PC-3 (cell line): ENCODE measurements at regions not wholly inside any gene's neighbourhood (a gene's known extent, or its start where the extent isn't known, plus 50 kb on each side); places are given as distances from the start of the nearest gene placed in this dataset.

Source experiments
- ATAC-seq: fragments of 200-7000 bp; cut with Tn5 transposase; 2 replicates; pipeline ENCODE4 v1.9.1; 2020; ENCODE audit warnings: mild to moderate bottlenecking, moderate library complexity
- BruUV-seq: library from RNA; stranded (reverse); fragments of 400-500 nt; replicated peaks from 2 replicates; lab custom pipeline; 2021; lab: Mats Ljungman, UMichigan
- CTCF ChIA-PET: fragments of 300-600 bp; sonication (Branson Sonifier 250); formaldehyde crosslinking; loops from one replicate; lab custom pipeline; 2022; ENCODE audit warnings: antibody characterized with exemption; lab: Charles Lee
- POLR2A ChIA-PET: fragments of 300-600 bp; sonication (Branson Sonifier 250); formaldehyde crosslinking; loops from one replicate; lab custom pipeline; 2022; ENCODE audit warnings: antibody characterized with exemption; ENCODE audit not compliant: unreplicated experiment; lab: Charles Lee
- DNase-seq: peaks from one replicate; pipeline ENCODE4 v3.0.0-alpha.2; 2015
- H2AFZ ChIP-seq: fragments of 300-600 bp; sonication (generic); 2 replicates; pipeline ENCODE4 v1.6.0; 2016; ENCODE audit warnings: antibody characterized with exemption, low read length
- H3F3A ChIP-seq: fragments of 300-600 bp; sonication (generic); one replicate; pipeline ENCODE4 v1.6.0; 2017; ENCODE audit warnings: antibody characterized with exemption, low read length, control low read depth, mild to moderate bottlenecking; ENCODE audit not compliant: unreplicated experiment
- H3K27ac ChIP-seq: fragments of 300-600 bp; sonication (generic); 2 replicates; pipeline ENCODE4 v1.5.1; 2016; ENCODE audit warnings: mild to moderate bottlenecking, low read length
- H3K27me3 ChIP-seq: fragments of 300-600 bp; sonication (generic); 2 replicates; pipeline ENCODE4 v1.6.1; 2016; ENCODE audit warnings: low read length, mixed read lengths
- H3K36me3 ChIP-seq: fragments of 300-600 bp; sonication (generic); 2 replicates; pipeline ENCODE4 v1.6.1; 2016; ENCODE audit warnings: low read depth, mixed run types, low read length, mixed read lengths
- H3K4me1 ChIP-seq: fragments of 300-600 bp; sonication (generic); 2 replicates; pipeline ENCODE4 v1.5.1; 2016; ENCODE audit warnings: low read length; ENCODE audit not compliant: insufficient read depth
- H3K4me2 ChIP-seq: fragments of 300-600 bp; sonication (generic); 2 replicates; pipeline ENCODE4 v1.6.0; 2016; ENCODE audit warnings: low read length
- H3K4me3 ChIP-seq: fragments of 300-600 bp; sonication (generic); 2 replicates; pipeline ENCODE4 v1.5.1; 2016; ENCODE audit warnings: mild to moderate bottlenecking, low read length, mixed read lengths
- H3K79me2 ChIP-seq: fragments of 300-600 bp; sonication (generic); 2 replicates; pipeline ENCODE4 v1.6.1; 2017; ENCODE audit warnings: low read length, mixed read lengths
- H3K9ac ChIP-seq: fragments of 300-600 bp; sonication (generic); 2 replicates; pipeline ENCODE4 v1.6.0; 2016; ENCODE audit warnings: mild to moderate bottlenecking, low read length
- H3K9me2 ChIP-seq: fragments of 300-600 bp; sonication (generic); replicated peaks from 2 replicates; pipeline ENCODE4 v1.6.1; 2016; ENCODE audit warnings: mixed run types, low read length, mixed read lengths
- H3K9me3 ChIP-seq: fragments of 300-600 bp; sonication (generic); 2 replicates; pipeline ENCODE4 v1.6.1; 2016; ENCODE audit warnings: low read length, mixed read lengths
- H4K20me1 ChIP-seq: fragments of 300-600 bp; sonication (generic); 2 replicates; pipeline ENCODE4 v1.6.1; 2016; ENCODE audit warnings: low read length, mixed read lengths
- CTCF ChIP-seq: fragments of 300-600 bp; sonication (generic); conservative IDR thresholded peaks from 2 replicates; pipeline ENCODE4 v1.5.1; 2017; ENCODE audit warnings: antibody characterized with exemption, low read depth, mild to moderate bottlenecking, low read length
- EZH2 ChIP-seq: fragments of 300-600 bp; sonication (generic); IDR thresholded peaks from one replicate; pipeline ENCODE4 v1.6.1; 2017; ENCODE audit warnings: antibody characterized with exemption, mild to moderate bottlenecking, low read length; ENCODE audit not compliant: unreplicated experiment
- EZH2phosphoT487 ChIP-seq: fragments of 300-600 bp; sonication (generic); IDR thresholded peaks from 2 replicates; pipeline ENCODE4 v1.6.1; 2018; ENCODE audit warnings: mild to moderate bottlenecking, antibody characterized with exemption, low read length, borderline replicate concordance
- intact Hi-C: fragments of 100-400 bp; cut with micrococcal nuclease; formaldehyde crosslinking; loops from 2 replicates; pipeline ENCODE4 v1.9.0; 2023

DNA sequence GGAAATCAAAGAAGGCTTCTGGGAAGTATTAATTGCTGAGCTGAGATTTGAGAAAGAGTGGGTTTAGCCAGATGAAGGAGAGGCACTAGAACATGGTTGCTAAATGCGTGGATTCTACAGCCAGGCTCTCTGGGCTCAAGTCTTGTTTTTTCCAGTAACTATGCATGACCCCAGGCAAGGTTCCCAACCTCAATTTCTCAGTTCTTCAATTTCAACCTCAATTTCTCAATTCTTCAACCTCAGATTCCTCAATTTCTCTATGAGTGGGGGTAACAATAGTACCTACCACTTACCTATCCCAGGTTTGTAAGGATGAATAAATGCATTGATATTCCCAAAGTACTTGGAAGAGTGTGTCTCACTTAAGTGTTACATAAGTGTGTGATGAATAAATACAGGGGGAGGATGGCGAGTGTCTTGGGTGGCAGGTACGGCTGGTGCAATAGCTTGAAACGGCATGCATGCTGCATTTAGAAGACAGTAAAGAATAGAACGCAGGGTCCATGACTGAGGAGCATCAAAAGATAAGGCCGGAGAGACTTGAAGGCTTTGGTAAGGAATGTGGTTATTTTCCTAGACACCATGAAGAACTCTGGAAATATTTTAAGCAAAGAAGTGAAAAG is 149.1 kb upstream of the ATP2B1 start:
- ChIA-PET POLR2A (no interaction called here), CTCF (no interaction called here)
- intact Hi-C loops = loop anchor here (2.0 kb wide), 1 partner anchor 91 kb away; no protein-coding TSS in a partner anchor
- Histone ChIP-seq H3K27ac (no peak overlapping the region), H3K27me3 (no peaks in the 10 kb centered on the region), H3F3A (no peaks in the 10 kb centered on the region), H4K20me1 (no peaks in the 10 kb centered on the region), H3K4me2 (no peak overlapping the region), H3K4me3 (no peak overlapping the region), H3K79me2 (no peaks in the 10 kb centered on the region), H3K36me3 (no peaks in the 10 kb centered on the region), H3K9me2 (no peaks in the 10 kb centered on the region), H3K4me1 (peaks cover 16% of the 10 kb centered on the region), H2AFZ (no peak overlapping the region), H3K9ac (no peak overlapping the region), H3K9me3 (no peaks in the 10 kb centered on the region)
- no TSS peak for BruUV-seq
- DNase-seq (no peak), ATAC-seq (no peak)
- TF ChIP-seq CTCF = no peak
- no peak for TF ChIP-seq EZH2phosphoT487
- TF ChIP-seq EZH2 = no peak

DNA sequence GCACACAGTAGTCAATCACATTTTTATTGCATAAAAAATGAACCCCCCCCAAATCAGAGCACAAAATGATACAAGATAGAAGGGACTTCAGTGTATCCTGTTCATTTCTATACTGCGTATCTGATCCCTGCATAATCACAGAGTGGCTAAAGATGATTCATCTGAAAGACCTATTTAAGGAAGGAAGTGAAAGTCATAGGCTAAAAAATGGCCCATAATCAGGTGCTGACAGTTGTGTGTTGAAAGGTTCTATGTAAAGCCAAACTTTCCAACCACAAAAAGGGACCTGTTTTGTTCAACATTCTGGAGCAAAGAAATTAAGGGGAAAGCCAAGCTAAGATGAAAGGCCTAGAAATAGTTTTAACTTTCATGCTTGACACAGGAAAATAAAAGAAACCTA is 147.8 kb upstream of the ATP2B1 start:
- POLR2A ChIA-PET = no interaction called here
- intact Hi-C loops = no loop called here
- H3K27ac ChIP-seq = peak overlapping the region; percentile 51

More for the DNA sequence above, 147.8 kb upstream of the ATP2B1 start:
- Histone ChIP-seq H2AFZ (no peak overlapping the region), H3K4me3 (no peak overlapping the region), H3K9me2 (no peaks in the 10 kb centered on the region), H3K27me3 (no peaks in the 10 kb centered on the region), H3K4me2 (peak overlapping the region; percentile 6), H3K9ac (no peak overlapping the region), H3K79me2 (no peaks in the 10 kb centered on the region), H3F3A (no peaks in the 10 kb centered on the region), H3K9me3 (no peaks in the 10 kb centered on the region), H3K4me1 (peaks cover 16% of the 10 kb centered on the region), H3K36me3 (no peaks in the 10 kb centered on the region), H4K20me1 (no peaks in the 10 kb centered on the region)
- no TSS peak for BruUV-seq
- CTCF ChIA-PET = no interaction called here
- DNase-seq (peak; percentile 78), ATAC-seq (peak; percentile 92)
- TF ChIP-seq CTCF (no peak), EZH2 (no peak), EZH2phosphoT487 (no peak)
